CD4-positive, alpha-beta T cell treated with Interleukin-4 for 4 hours (primary cell): ENCODE measurements at regions not wholly inside any gene's neighbourhood (a gene's known extent, or its start where the extent isn't known, plus 50 kb on each side); places are given as distances from the start of the nearest gene placed in this dataset.
A peak's percentile ranks its signal among the peaks of the same experiment; 100 is the strongest.

ENCODE experiments used
- DNase-seq: peaks from one replicate; pipeline ENCODE4 v3.0.0-alpha.2; 2020

DNA sequence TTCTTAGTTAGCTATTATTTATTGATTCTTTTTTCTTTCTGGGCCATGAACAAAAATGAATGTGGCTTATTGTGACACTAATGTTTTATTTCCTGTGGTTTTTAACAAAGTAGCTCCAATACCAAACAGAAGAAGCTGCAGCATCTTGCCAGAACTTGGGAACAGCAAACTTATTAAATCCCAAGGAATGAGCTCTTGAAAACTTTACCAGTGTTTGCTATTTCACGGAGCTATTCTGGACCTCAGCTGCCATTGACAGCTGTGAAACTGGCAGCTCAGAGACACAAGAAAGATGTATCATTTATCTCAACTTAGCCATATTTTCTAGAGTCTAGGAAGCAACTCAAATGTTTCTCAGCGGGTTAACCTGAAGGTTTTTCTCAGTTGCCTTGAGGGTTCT, 91.0 kb upstream of the NEUROD1 start:
- no peak for DNase-seq

DNA sequence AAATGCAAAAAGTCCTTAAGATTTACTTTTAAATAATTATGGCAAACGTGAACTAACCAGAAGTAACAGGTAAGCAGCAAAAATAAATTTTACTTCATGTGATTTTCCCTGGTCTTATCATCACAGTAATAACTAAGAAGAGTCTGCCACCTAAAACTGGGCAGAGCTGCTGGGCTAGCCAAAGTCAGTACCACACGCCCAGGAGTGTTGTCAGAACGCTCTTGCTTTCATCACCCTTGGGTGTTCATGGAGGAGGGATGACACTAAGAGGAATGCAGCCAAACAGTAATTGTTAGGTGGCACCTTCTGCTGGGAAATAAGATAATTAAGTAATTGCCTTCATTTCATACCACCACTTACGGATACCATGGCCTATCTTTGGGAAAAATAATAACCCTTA, 92.0 kb upstream of the NEUROD1 start:
- DNase-seq, result no peak

DNA sequence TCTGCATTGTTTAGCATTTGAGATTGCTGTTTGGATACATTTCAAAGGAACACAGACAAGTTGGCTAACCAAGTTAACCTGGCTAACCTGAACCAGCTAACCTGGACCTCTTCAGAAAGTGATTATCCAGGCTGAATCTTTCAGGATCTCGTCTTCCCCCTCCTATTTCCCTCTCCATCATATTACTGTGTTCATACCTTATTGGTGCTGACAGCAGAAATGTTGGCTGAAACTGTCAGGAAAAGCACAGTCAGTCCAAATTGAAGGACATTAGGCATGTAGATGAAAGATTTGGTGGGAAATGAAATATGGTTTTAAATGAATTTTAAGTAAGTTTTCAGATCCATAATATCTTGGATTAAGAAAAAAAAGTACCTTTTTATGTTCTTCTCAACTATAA, 92.5 kb upstream of the NEUROD1 start:
- no peak for DNase-seq

DNA sequence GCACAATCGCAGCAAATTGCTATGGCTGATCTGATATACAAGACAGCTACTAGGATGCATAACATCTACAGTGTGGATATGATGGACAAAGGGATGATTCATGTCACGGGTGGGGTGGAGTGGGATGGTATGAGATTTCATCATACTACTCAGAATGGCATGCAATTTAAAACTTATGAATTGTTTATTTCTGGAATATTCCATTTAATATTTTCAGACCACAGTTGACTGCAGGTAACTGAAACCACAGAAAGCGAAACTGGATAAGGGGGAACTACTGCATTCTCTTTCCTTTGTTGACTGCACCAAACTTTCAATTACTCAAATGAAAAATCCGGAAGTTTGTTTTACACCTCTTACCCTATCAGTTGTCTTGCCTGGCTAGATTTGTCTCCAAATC, 94.4 kb upstream of the NEUROD1 start:
- no peak for DNase-seq

DNA sequence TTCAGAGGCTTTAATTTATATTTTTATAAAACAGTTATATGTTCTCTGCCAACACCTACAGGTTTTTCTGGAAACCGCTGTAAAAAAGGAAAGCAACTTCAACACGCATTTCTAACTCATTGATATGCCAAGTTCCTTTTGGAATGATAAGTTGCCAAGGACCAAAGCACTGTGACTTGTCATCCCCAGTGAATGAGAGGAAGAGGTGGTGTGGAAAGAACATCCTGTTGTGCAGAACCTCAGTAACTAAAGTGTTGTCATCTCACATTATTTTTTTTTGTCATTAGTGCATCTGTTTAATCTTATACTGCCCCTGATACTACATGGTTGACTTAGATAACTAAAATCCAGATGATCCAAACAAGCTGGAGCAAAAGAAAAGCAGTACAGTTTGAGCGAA, 96.0 kb upstream of the NEUROD1 start:
- DNase-seq, result no peak

DNA sequence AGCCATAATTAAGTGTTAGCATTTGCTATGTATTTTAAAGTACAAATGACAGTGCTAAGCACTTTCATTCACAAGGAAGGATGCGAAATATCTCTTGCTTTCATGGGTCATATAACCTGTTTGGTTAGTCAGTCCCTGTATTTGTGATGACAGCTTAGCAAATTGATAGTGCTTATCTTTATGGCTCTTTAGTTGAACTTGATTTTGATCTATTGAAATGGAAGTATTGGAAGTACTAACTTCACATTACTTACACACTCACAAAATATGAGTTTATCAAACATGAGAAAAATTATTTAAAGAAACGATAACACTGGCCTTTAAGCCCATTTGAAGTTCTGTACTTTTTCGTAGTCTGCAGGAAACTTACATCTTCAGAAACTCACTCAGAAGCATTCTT, 97.4 kb upstream of the NEUROD1 start:
- no peak for DNase-seq

DNA sequence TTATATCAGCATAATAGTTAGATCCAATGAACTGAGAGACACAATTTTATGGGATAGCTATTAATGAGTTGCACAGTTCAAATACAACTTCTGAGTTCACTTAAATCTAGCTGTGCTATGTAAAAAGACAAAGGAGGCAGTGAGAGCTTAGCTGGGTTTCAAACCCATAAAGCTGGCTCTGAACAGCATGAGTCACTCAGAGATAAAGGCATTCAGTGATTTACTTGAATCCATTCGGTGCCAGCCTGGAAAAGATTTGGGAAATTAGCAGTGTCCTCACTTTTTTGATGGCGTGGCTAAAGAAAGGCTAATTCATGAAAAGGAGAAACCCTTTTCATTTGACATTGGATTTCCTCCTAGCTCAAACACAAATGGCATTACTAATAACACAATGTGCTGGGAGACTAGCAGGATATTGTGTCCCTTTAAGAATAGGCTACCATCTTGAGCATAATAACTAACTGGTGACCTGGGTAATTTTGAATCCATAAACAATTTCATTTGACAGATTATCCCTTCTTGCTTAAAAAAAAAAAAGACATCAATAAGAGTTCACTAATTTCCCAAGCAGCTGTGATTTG, 98.4 kb upstream of the NEUROD1 start:
- DNase-seq, result no peak

DNA sequence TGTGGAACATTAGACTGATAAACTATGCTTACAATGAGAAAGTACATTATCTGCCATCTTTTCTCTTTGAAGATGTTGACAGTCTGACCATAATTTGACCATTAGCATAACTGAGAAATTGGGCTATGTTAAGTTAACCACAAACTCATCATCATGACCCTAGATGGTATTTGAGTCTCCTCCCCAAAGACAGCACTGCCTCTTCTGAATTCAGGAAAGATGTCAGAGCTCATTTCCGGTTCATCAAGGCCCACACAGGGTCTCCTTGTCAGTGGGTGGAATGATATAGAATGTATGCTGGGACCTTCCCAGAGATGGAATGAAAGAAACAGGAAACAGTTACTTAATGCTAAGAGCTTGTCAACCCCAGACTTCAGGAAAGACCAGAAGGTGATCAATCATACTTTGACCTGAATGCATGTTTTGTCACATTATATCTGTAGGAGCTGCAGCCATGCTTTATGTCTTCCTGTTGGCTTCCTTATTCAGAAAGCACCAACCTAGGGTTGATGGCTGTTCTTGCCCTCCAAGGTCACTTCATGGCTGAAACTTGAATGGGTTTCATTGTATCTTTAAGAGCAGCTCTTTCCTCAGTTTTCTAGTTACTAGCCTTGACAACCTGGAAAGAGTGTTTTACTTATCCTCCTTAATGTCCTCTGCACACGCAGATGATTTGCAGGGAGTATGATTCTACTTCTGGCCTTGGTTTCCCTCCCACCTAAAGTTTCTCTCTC, 99.1 kb upstream of the NEUROD1 start:
- no peak for DNase-seq

DNA sequence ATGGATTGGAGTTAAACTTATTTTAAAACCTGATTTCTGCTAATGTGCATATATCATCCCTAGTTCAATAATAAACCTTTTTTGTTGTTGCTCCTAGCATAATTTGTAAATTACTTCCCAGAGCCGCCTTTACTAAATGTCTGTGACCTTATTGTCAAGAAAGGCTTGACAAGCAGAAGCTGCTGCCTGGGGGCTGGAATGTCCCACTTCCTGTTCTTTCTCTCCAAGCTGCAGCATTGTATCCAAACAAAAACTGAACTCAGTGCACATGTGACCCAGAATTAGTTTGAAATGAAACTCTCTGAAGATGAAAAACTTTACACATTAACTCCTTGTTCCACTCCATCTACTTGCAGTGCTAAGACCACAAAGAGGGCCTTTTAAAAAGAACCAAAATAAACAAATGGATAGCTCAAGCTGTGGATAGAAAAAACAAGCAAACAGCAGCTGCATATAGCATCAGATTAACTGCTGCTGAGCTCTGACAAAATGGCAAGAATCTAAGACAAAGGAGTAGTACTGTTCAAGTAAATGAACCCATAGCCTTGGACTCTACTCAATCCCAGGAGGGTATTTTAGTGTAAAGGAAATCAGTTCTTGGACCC, 99.8 kb upstream of the NEUROD1 start:
- DNase-seq, result no peak

DNA sequence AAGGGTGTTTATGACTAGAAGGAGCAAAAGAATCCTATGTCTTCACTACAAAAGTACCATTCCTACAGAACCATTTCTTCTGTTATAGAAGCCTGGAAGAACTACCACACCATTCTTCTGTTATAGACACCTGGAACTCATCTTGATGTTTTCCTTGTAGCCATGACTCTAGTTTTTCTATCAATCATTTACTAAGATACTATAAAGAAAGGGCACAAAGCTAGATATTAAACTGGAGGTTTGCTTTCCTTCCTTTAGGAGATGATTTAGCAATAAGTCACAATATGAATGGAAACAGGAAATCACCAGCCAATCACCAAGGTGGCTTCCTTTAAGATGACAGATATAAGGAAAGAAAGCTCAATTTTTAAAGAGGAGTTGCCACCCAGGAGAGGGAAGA, 100.3 kb upstream of the NEUROD1 start:
- no peak for DNase-seq

DNA sequence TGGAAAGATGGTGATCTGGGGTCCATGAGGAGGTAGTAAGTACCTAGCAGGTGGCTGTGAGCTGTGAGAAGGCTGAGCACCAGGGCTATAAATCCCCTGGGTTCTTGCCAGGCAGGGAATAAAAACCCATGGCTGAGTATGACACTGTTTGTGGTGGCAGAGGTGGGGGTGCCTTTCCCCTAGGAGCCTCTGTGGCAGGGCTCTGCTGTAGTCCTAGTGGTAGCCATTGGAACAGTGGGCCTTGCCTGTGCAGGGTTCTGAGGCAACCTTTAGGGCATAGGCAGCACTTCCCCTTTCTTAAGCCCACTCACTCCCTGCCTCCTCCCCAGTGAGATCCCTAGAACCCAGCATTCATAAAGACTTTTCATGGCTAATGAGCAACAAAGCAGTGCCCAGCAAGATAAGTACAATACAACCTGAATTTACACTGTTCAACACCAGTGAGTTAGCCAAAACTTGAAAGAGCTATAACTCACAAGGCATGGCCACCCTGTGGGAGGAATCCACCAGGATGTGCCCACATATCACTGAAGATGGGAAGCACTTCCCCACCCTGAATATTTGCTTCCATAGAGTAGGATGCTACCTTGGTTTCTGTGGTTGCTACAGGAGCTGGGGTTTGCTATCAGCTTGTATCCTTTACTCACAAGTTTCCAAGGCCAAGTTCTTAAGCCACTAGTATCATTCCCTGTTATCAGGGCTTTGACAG, 100.9 kb upstream of the NEUROD1 start:
- DNase-seq, result no peak

DNA sequence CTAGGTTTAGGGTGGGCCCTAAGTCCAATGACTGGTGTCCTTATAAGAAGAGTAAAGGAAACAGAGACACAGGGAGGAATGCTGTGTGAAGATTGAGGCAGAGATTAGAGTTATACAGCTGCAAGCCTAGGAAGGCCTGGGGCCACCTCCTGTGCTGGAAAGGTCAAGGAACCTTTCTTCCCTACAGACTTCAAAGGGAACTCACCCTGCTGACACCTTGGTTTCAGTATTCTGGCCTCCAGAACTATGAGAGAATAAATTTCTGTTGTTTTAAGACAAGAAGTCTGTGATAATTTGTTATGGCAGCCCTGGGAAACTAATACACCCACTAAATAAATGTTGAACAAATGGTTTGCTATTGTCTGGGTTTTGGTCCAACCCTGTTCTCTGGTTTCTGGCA, 102.3 kb upstream of the NEUROD1 start:
- no peak for DNase-seq

DNA sequence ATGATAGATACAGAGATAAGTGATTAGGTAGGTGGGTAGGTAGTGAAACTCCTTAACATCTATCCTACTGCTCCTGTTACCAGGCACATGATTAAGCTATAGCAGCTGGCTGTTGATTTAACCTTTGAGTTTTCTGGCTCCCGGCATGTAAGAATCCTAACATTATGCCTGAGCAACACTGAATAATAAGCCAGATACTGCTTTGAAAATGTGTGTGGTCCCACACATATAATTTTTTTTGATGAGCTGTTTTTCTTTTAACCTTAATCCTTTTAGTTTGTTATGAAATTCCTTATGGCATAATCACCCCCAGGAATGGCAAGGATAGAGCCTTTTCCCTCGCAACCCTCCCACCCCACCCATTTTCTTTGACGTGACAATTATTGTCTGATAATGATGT, 104.2 kb upstream of the NEUROD1 start:
- DNase-seq, result no peak

DNA sequence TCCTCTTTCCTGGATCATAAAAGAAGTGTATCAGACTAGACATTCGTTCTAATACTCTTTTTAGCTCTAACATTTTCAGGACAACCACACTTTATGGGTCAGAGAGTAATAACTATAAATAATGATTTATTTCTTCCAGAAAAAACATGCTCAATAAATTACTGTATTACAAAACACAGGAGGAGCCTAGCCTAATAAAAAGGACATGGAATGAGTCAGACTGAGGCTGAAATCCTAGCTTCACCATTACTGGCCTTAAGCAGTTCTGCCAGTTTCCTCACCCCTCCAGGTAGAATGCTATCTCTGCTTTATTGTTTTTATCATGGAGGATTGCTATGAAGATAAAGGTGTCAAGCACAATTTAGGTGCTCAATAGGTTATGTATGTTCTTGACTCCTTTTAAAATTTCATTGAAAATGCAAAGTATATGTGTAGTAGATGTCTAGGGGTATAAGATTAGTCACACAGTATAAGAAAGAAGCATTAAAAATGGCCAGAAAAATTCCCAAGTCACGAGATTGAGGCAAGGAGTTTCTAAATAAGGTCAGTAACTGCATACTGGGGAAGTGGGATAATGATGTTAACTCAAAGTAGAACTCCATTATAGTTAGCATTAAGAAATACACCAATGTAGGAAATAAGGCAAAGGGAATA, 105.5 kb upstream of the NEUROD1 start:
- DNase-seq, result no peak

DNA sequence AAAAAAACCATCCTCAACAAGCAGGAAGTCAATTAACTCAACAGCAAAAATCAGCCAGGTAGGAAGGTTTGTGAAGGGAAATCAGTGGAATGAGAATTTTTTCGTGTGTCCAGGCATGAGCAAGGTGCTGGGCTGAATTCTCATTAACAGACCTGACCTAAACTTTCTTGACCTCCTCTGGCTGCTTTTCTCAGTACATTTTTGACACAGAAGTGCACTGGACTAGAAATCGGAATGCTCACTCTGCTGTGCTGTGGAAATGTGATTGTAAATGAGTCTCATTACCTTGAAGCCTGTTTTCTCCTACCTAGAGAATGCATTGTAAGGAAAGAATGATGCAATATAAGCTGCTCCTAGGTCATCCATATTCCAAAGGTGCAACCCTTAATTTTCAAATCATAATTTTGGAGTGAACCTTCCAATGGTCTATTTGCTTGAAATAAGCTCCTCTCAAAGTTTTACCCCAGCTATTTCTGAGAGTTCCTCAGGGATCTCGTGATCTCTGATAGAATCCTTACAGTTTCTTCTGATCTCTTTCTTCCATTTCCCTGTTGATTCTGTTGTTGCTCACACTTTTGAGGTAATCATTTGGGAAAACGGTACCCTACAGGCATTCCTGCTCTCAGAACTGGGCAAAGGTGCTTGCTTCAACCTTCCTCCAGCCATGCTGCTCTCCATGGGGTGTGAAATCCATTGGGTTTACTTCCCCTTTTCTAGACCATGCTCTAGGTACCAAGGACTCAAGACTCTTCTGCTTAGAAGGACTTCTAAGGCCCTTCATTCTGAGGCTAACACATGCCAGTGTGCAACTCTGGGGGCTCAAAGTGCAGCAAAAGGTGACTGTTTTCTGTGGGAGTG, 104.9 kb upstream of the ITPRID2 start:
- no peak for DNase-seq

DNA sequence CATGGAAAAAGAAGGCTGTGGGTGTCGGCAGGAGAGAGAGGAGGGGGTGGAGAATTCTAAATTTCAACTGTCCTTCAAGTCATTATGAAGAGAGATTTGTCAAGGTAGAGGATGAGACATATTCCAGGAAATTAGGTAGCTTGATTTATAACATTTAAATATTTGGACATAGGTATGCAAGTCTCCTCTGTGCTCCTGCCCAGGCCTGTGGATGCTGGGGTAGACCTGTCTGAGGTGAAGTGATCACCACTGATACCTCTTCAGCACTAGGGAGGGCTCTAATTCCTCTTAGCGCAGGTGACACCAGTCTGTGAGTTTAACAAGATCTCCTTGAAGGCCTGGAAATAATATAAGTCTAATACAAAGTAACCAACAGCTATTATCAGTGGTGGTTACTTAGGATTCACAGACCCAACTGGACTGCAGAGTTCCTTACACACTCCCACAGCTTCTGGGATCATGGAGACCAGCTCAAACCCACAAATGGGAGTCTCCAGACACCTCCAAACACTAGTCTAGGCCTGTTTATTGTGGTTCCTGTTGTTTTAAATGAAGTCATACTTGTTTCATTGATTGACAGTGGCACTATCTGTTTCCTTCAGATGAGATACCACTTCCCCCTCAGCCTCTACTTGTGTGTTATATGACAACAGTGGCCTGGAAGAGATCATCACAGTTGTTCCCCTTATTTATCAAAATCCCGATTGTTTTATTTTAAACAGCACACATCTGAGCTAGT, 104.1 kb upstream of the ITPRID2 start:
- no peak for DNase-seq

DNA sequence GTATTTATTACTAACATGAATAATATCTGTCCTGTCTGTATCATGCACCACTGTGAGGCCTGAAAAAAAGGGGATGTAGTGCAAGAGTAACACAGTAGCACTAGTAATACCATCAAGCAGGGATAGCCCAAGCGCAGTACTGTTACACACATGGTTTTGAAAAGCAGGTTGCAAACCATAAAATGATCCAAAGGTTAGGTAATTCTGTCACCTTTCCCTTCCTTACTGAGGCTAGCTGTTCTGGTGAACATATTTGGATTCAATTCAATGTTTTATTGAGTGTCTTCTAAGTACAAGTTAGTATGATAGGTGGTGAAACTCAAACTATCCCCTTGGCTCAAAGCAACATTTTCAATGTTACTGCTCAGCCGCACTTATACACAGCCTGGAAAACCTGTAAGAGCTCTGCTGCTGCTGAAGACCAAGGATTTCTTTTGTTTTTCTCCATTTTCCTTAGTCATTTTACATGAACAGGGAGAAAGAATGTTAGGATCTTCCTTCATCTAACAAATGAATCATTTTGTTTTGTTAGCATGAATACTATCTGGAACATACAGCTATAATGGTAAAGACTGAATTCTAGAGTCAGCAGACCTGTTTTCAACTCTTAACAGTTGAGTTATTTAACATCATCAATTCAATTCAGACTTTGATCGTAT, 102.5 kb upstream of the ITPRID2 start:
- no peak for DNase-seq

DNA sequence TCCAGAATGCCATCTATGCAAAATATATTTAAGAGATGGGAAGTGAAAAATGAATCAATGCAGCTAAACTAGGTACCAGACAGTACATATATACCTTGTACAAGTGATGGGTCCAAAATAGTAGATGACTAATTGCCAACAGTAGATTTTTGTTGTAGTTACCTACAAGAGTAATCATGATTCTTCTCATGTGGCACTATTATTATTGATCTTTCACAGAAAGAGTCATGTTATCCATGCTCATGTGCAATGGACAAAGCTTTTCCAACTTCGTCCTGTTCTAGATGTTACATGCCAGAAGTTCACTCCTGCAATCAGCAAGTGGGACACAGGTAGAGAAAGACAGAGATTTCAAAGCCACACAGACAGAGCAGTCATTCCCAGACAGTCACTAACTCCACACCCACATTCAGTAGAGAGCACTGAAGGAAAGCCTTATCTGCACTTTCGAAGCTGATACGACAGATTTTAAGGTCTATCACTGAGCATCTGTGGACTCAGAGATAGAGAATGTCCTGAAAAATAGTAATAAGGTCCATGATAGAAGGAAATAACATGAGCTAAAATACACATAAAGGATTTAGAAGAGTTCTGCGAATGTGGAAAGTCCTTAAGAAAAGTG, 101.6 kb upstream of the ITPRID2 start:
- DNase-seq, result no peak

DNA sequence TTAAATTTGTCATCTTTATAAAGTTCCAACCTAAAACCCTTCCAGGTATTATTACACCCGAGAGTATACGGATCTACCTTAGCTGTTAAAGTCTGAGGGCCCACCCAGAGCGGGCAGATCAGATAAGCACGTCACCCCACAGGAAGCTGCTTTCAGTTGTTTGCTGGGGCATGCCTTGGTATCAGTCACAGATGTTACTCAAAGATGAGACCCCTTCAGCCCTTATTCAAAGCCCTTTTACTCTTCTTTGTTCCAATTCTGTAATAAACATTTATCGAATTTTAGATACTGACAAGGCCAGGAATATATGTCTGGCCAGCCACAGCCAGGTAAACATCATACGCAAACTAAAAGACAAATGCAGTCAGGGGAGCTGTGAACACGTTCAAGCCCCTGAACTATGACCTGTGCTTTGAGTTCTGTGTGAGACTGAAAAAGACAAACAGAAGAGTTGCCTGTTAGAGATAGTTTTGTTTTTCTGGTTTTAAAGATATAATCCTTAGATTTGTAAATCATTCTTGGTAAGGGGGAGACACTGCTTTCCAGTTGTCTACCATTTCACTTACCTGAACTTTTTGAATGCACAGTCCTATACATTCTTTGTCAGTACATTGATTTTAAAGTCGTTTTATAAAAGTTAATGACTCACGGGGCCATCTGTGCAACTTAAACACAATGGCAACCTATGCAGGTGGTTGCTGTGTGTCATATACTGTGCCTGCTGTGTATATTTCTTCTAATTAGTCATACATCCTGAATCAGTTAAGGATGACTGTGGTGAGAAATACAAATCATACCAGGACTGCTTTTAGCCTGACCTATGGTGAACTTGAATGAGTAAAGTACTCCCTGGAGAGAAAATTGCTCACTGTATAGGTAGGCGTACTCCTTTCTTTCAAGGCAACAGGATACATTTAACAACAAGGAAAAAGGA, 100.5 kb upstream of the ITPRID2 start:
- peak; percentile 34 for DNase-seq

DNA sequence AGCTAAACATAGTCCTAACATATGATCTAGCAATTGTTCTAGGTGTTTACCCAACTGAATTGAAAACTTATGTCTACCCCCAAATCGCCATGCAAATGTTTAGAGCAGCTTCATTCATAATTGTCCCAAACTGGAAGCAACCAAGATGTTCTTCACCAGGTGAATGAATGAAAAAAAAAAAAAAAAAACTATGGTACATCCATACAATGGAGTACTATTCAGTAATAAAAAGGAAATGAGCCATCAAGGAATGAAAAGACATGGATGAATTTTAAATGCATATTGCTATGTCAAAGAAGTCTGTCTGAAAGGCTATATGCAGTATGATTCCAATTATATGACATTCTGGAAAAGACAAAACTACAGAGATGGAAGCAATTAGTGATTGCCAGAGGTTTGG, 98.6 kb upstream of the ITPRID2 start:
- no peak for DNase-seq
